K562 (cell line): ENCODE measurements at regions not wholly inside any gene's neighbourhood (a gene's known extent, or its start where the extent isn't known, plus 50 kb on each side); places are given as distances from the start of the nearest gene placed in this dataset.

Experiments
- ATAC-seq: fragments of 200-7000 bp; cut with Tn5 transposase; 3 replicates; pipeline ENCODE4 v1.9.1; 2020; ENCODE audit warnings: moderate library complexity
- BruUV-seq: library from RNA; stranded (reverse); fragments of 400-500 nt; replicated peaks from 2 replicates; lab custom pipeline; 2021; lab: Mats Ljungman, UMichigan
- CTCF ChIA-PET: fragments of 300-600 bp; formaldehyde crosslinking; extraction: SDS; loops from one replicate; lab custom pipeline; 2021; ENCODE audit warnings: low intra/inter-chr PET ratio; lab: Yijun Ruan, JAX
- POLR2A ChIA-PET: fragments of 300-600, 350-650 bp; sonication (Branson Sonifier 250); formaldehyde crosslinking; extraction: SDS; loops from one replicate; lab custom pipeline; 2021; ENCODE audit warnings: antibody characterized with exemption, inconsistent platforms; lab: Yijun Ruan, JAX
- DNase-seq, 4 experiments: peaks; one replicate each; pipeline versions ENCODE4 v3.0.0 to v3.0.0-alpha.2; 2011 to 2018; ENCODE audit warnings: low spot score in 3 of 4, mixed read lengths in 3 of 4; ENCODE audit errors: extremely low read depth in 1 of 4
- FAIRE-seq: peaks from 2 replicates; lab custom pipeline; 2011; peaks lifted over from hg19 to GRCh38; lab: Jason Lieb, UNC
- H2AFZ ChIP-seq: 2 replicates; pipeline ENCODE4 v1.6.0; 2011; ENCODE audit warnings: low read depth, low read length, control low read depth, inconsistent platforms
- H3K27ac ChIP-seq: fragments of 200-600 bp; 3 replicates; pipeline ENCODE4 v1.8.0; 2011; ENCODE audit warnings: low read depth, mild to moderate bottlenecking, control low read depth, inconsistent platforms, low read length, moderate library complexity, mixed read lengths; ENCODE audit errors: extremely low read depth
- H3K27me3 ChIP-seq, 2 experiments: fragments of 300-600 bp in 1 of 2; 2 replicates in 1 of 2; 3 replicates in 1 of 2; pipeline versions ENCODE4 v1.6.0 to v1.8.0; 2011; ENCODE audit warnings: inconsistent platforms in 2 of 2, low read length in 2 of 2, mild to moderate bottlenecking in 1 of 2, mixed read lengths in 1 of 2, moderate library complexity in 1 of 2; ENCODE audit not compliant: control insufficient read depth in 2 of 2, insufficient read depth in 2 of 2
- H3K36me3 ChIP-seq: fragments of 300-600 bp; 3 replicates; pipeline ENCODE4 v1.8.0; 2011; ENCODE audit warnings: mild to moderate bottlenecking, low read length, inconsistent platforms; ENCODE audit not compliant: control insufficient read depth, insufficient read depth
- H3K4me1 ChIP-seq, 2 experiments: fragments of 200-600 bp in 1 of 2; replicated peaks in 1 of 2; 2 replicates in 1 of 2; 3 replicates in 1 of 2; pipeline versions ENCODE4 v1.5.1 to v1.8.0; 2011; ENCODE audit warnings: inconsistent platforms in 2 of 2, low read length in 2 of 2, mild to moderate bottlenecking in 1 of 2, mixed read lengths in 1 of 2, moderate library complexity in 1 of 2; ENCODE audit not compliant: control insufficient read depth in 2 of 2, insufficient read depth in 2 of 2
- H3K4me2 ChIP-seq: 2 replicates; pipeline ENCODE4 v1.6.1; 2011; ENCODE audit warnings: low read length, control low read depth, inconsistent platforms, mixed read lengths; ENCODE audit not compliant: insufficient read depth
- H3K4me3 ChIP-seq: fragments of 200-600 bp; sonication (generic), shearing (Covaris generic); 2 replicates; pipeline ENCODE4 v1.5.1; 2016; ENCODE audit warnings: control low read depth, inconsistent platforms
- H3K79me2 ChIP-seq: fragments of 200-600 bp; 3 replicates; pipeline ENCODE4 v1.8.0; 2011; ENCODE audit warnings: low read length, inconsistent platforms; ENCODE audit not compliant: control insufficient read depth, insufficient read depth
- H3K9ac ChIP-seq, 2 experiments: 2 replicates each; pipeline versions ENCODE4 v1.6.0 to v1.6.1; 2011; ENCODE audit warnings: low read depth in 2 of 2, low read length in 2 of 2, control low read depth in 1 of 2, inconsistent platforms in 1 of 2, mild to moderate bottlenecking in 1 of 2, mixed read lengths in 1 of 2; ENCODE audit not compliant: insufficient read depth in 1 of 2
- H3K9me1 ChIP-seq: one replicate; pipeline ENCODE4 v1.6.0; 2011; ENCODE audit warnings: inconsistent platforms, mild to moderate bottlenecking, low read length, moderate library complexity; ENCODE audit not compliant: control insufficient read depth, insufficient read depth
- H3K9me3 ChIP-seq: replicated peaks from 2 replicates; pipeline ENCODE4 v1.5.1; 2011; ENCODE audit warnings: low read depth, low read length, inconsistent platforms; ENCODE audit not compliant: control insufficient read depth, insufficient read depth
- H4K20me1 ChIP-seq: replicated peaks from 2 replicates; pipeline ENCODE4 v1.6.1; 2011; ENCODE audit warnings: low read length, inconsistent platforms, mixed read lengths; ENCODE audit not compliant: control insufficient read depth, insufficient read depth
- C11orf30 ChIP-seq: fragments of 450-650 bp; IDR thresholded peaks from 2 replicates; pipeline ENCODE4 v1.6.1; 2016; ENCODE audit warnings: low read depth, mild to moderate bottlenecking
- CREB3 ChIP-seq: fragments of 450-650 bp; conservative IDR thresholded peaks from 2 replicates; pipeline ENCODE4 v1.6.1; 2016; ENCODE audit warnings: missing genetic modification characterization, low read depth, mild to moderate bottlenecking, missing compliant biosample characterization, moderate library complexity
- ETS2 ChIP-seq: IDR thresholded peaks from 2 replicates; pipeline ENCODE4 v1.6.1; 2016; ENCODE audit warnings: borderline replicate concordance, missing genetic modification characterization, mild to moderate bottlenecking, moderate library complexity, missing compliant biosample characterization; ENCODE audit not compliant: poor library complexity, severe bottlenecking
- ETV5 ChIP-seq: sonication (generic); formaldehyde crosslinking; IDR thresholded peaks from 2 replicates; pipeline ENCODE4 v1.4.0; 2020; ENCODE audit warnings: low read depth, mild to moderate bottlenecking, missing genetic modification reagents
- JUND ChIP-seq, 2 experiments: IDR thresholded peaks; 2 replicates in 1 of 2; 3 replicates in 1 of 2; pipeline ENCODE4 v1.6.1; 2011; ENCODE audit warnings: borderline replicate concordance in 2 of 2, low read depth in 2 of 2, low read length in 2 of 2, improper control_type of control experiment in 1 of 2, missing biosample characterization in 1 of 2, missing genetic modification characterization in 1 of 2, missing genetic modification reagents in 1 of 2
- MAFG ChIP-seq: fragments of 450-650 bp; conservative IDR thresholded peaks from 2 replicates; pipeline ENCODE4 v1.6.1; 2016; ENCODE audit warnings: missing genetic modification characterization, missing compliant biosample characterization
- NONO ChIP-seq, 2 experiments: fragments of 200-400 bp in 1 of 2; fragments of 450-650 bp in 1 of 2; formaldehyde crosslinking in 1 of 2; IDR thresholded peaks; 2 replicates each; pipeline ENCODE4 v1.6.1; 2017; ENCODE audit warnings: low read depth in 2 of 2, mild to moderate bottlenecking in 2 of 2, moderate library complexity in 2 of 2, low read length in 1 of 2
- POLR2H ChIP-seq: IDR thresholded peaks from 2 replicates; pipeline ENCODE4 v1.6.1; 2016; ENCODE audit warnings: missing genetic modification characterization, low read depth, mild to moderate bottlenecking, control low read depth, missing compliant biosample characterization, moderate library complexity
- RREB1 ChIP-seq: fragments of 250-450 bp; sonication (Bioruptor Pico); IDR thresholded peaks from 2 replicates; pipeline ENCODE4 v1.4.0; 2020
- SP1 ChIP-seq: sonication (generic); formaldehyde crosslinking; IDR thresholded peaks from 2 replicates; pipeline ENCODE4 v1.8.1; 2022; ENCODE audit warnings: mild to moderate bottlenecking, missing genetic modification reagents
- SPI1 ChIP-seq: IDR thresholded peaks from 2 replicates; pipeline ENCODE4 v1.6.1; 2011; ENCODE audit warnings: low read depth, low read length, control low read depth, borderline replicate concordance
- TARDBP ChIP-seq: fragments of 450-650 bp; IDR thresholded peaks from 2 replicates; pipeline ENCODE4 v1.6.1; 2016
- WGBS: fragments of 100-300 bp; shearing (Covaris generic); methylation state at CpG from one replicate; pipeline ENCODE4 v1.1.6; 2016; ENCODE audit warnings: low coverage, mixed read lengths; ENCODE audit not compliant: insufficient coverage; ENCODE audit errors: missing lambda C conversion rate; 5-methylcytosine and 5-hydroxymethylcytosine counted together
- in situ Hi-C: fragments of 300-500 bp; cut with MboI; formaldehyde crosslinking; loops from 4 replicates; pipeline ENCODE4 v1.15.0; 2018; ENCODE audit warnings: inconsistent platforms, mixed read lengths
- intact Hi-C: fragments of 100-400 bp; cut with micrococcal nuclease; formaldehyde crosslinking; loops from 2 replicates; pipeline ENCODE4 v1.14.2; 2022

- TF ChIP-seq JUND (IDR thresholded peaks at IDR 0.05; ENCODE audit: borderline replicate concordance, low read depth, low read length) (no peak), JUND (tag; IDR thresholded peaks at IDR 0.05; ENCODE audit: borderline replicate concordance, low read depth, low read length) (no peak), SP1 (no peak), C11orf30 (peak; percentile 66; the same call in 1 of the 2 replicates), CREB3 (tag) (no peak), POLR2H (no peak), SPI1 (no peak), TARDBP (no peak), ETV5 (CRISPR knock-in tag) (no peak), NONO (IDR thresholded peaks at IDR 0.05; ENCODE audit: low read depth in 2 of 2, low read length in 1 of 2) (no peak)
Measured at GRCh38 chr3:43999728-44000319, 241.9 kb upstream of the TOPAZ1 start (continued).

- no peaks in the 10 kb centered on the region for H3K9me1 ChIP-seq
- in situ Hi-C loops (no loop called here), intact Hi-C loops (no loop called here)
- H2AFZ ChIP-seq, result no peak overlapping the region
- BruUV-seq, result no TSS peak
- no peaks in the 10 kb centered on the region for H4K20me1 ChIP-seq
- peaks cover 0 to 22% of the 10 kb centered on the region in 2 experiments; a peak in 2 of 5 replicates for H3K4me1 ChIP-seq
- H3K27me3 ChIP-seq, result peaks cover 30 to 40% of the 10 kb centered on the region in 2 experiments
- peak; percentile 52 for FAIRE-seq
- no peak overlapping the region for H3K9ac ChIP-seq
- DNase-seq, result no peak
- no peak overlapping the region for H3K4me3 ChIP-seq
- 2% methylated on average over 3 of the region's 3 CpGs for WGBS
- H3K4me2 ChIP-seq, result no peak overlapping the region
- no peaks in the 10 kb centered on the region for H3K36me3 ChIP-seq
- H3K79me2 ChIP-seq, result no peaks in the 10 kb centered on the region
- ChIA-PET POLR2A (interaction anchor here (0.6 to 1.9 kb wide), 2 partner anchors 12 to 178 kb away, joined by 3 to 5 read pairs; no protein-coding TSS in a partner anchor), CTCF (no interaction called here)
- no peak overlapping the region for H3K27ac ChIP-seq
- no peaks in the 10 kb centered on the region for H3K9me3 ChIP-seq
- no peak for ATAC-seq
- TF ChIP-seq MAFG (tag) (no peak), RREB1 (CRISPR knock-in tag) (no peak), ETS2 (tag) (no peak)
Measured at GRCh38 chr3:44000586-44000985, 241.1 kb upstream of the TOPAZ1 start.
